ENCODE measurements at regions not wholly inside any gene's neighbourhood (a gene's known extent, or its start where the extent isn't known, plus 50 kb on each side); places are given as distances from the start of the nearest gene placed in this dataset.

DNA sequence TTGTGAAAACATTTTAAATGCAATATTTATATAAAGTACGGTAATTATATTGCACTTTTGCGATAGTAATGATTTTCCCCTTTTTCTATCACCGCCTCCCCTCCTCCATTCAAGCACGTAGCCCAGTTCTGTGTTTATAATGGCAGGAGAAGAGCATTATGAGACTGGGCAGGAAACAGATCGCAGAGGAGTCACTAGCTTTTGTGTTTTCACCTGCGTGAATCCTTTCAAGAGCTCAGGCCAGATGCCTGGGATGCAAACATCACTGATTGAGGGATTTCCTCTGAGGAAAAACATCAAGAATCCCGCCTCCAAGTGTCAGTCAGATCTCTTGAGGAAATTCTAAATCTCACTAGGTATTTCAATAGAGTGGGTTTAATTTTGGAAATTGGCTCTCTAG lies 178.4 kb upstream of the FN1 start:
- no peak for DNase-seq

DNA sequence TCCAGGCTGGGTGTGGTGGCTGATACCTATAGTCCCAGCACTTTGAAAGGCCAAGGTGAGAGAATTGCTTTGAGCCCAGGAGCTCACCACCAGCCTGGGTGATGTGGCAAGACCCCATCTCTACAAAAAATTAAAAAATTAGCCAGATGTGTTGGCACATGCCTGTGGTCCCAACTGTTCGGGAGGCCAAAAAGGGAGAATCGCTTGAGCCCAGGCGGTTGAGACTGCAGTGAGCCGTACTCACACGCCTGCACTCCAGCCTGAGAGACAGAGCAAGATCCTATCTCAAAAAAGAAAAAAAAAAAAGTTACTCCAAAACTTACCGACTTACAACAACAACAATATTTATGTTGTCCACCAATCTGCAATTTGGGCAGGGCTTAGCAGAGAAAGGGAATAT lies 178.0 kb upstream of the FN1 start:
- no peak for DNase-seq

DNA sequence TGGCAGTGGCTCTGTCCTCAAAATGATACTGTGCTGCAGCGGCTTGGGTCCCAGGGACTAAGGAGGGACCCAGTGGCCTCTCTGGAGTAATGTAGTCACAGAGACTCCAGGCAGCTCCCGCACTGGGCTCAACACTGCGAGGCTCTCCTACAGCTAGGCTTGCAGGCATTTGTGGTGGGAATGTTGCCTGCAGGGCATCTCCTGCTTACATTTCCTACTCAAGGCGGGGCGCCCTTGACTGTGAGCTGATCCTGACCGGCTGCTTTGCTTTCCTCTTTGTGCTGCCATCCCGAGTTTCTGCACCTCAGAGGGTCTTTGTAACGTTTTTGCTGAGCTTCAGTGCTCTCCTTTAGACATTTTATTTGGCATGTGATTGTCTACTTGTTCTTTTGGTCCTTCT lies 177.4 kb upstream of the FN1 start:
- no peak for DNase-seq

DNA sequence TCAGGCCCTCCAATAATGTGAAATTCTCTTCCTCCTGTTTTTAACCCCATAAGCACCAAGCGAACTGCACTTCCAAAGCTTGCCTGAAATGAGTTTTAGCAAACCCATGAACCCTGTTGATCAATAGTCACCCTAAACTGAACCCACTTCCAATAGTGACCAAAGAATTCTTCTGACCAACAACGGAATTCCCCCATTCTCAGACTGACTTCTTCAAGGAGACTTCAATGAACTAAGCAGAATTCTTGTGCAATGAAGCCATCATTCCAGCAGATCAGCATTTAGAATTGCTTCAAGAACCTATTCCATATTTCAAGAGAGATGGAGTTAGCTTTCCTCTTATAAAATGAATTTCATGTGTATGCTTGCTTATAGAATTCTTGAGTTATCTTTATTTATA lies 176.9 kb upstream of the FN1 start:
- DNase-seq, result no peak

DNA sequence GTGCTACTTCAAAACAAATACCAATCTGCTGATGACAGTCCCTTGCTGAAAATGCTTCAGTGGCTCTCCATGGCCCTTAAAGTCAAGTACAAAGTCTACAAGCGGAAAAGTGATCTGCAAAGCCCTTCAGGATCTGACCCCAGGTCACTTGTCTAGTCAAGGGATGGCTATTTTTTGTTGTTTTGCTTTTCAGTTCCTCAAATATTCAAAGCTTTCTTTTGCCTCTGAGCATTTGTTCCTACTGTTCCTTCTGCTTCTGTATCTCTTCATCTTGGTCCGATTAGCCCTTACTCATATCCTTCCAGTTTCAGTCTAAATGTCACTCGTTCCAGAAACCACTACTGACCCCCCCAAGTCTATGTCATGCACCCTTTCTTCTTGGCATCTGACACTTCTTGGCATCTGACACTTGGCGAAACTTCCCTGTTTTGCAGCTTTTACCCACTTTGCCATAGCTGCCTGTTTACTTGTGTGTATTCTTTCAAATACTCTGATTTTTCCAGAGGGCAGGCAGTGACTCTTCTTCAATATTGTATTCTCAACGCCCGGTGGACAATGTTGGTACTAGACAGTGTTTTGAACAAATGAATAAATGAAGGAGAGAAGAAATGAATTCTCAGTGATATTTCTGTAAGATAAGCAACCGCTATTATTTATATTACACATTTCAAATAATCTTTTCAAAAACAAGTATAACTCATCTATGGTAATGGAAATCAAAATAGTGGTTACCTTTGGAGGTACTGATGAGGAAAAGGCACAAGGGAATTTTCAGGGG lies 175.9 kb upstream of the FN1 start:
- DNase-seq, result no peak

DNA sequence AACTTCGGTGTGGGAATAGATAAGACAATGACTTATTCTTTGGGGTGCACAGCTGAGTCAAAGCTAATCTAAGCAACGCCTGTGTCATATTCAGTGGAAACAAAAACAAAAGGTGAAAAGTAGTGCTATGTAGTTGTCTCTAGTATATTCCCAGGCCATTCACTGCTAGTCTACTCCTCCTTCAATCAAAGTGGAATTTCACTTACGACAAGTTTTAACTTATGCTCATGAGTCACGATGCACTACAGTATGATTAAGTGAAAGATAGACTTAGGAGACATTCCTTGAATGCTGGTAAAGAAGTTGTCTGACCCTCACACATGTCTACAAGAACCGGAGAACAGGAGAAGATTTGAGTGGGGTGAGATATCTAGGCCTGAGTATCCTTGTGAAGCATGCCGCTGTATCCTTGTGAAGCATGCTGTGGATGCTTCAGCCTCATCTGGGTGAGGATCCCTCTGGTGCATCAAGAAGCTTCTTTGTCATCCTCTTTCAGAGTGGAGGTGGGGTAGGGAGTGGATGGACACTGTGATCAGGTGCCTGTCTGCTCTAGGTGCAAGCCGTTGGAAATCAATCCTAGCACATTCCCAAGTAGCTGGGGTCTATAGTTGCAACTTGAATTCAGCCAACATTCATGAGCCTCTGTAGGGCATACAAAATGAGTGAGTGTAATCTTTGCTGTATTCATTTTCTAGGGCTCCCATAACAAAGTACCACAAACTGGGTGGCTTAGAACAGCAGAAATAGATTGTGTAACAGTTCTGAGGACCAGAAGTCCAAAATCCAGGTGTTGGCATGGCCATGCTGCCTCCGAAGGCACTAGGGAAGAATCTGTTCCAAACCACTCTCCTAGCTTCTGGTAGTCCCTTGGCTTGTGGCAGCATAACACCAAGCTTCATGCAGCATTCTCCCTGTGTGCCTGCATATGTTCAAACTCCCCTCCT lies 173.5 kb upstream of the FN1 start:
- DNase-seq, result no peak

DNA sequence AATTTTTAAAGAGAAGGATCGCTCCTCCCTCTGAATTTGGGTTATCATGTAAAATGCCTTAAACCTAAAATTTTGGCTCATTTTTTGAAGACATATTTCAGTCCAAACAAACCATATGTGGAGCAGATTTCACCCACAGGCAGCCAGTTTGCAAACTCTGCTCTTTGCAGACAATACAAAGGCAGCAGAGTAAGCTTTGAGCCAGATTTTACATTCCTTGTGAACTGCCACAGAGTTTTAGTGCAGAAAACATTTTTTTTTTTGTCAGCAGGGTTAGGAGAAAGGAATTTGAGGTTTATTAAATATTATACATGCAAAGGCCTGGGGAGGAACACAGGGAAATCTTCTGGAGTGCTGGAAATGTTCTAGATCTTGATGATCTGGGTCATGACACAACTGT lies 171.9 kb upstream of the FN1 start:
- no peak for DNase-seq

DNA sequence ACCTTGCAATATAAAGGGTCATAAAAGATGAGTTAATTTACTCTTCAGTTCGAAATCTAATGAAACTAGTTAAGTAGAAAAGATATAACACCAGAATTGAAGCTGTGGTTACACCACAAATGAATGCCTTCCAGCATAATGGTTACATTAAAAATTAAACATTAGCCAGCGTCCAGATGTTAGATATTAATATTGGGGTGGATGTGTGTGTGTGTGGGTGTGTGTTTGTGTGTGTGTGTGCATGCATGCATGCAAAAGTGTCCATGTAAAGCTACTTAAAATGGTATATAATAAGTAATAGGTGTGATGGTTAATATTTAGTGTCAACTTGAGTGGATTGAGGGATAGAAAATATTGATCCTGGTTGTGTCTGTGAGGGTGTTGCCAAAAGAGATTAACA lies 170.4 kb upstream of the FN1 start:
- DNase-seq, result no peak

DNA sequence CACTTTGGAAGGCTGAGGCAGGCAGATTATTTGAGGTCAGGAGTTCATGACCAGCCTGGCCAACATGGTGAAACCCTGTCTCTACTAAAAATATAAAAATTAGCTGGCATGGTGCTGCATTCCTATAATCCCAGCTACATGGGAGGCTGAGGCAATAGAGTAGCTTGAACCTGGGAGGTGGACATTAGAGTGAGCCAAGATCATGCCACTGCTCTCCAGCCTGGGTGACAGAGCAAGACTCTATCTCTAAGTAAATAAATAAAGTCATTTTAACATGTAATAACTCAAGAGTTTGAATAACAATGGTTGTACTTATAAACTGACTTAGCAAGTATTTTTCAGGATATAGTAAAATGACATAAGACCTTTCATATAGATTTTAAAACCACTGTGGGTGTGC lies 169.3 kb upstream of the FN1 start:
- no peak for DNase-seq

DNA sequence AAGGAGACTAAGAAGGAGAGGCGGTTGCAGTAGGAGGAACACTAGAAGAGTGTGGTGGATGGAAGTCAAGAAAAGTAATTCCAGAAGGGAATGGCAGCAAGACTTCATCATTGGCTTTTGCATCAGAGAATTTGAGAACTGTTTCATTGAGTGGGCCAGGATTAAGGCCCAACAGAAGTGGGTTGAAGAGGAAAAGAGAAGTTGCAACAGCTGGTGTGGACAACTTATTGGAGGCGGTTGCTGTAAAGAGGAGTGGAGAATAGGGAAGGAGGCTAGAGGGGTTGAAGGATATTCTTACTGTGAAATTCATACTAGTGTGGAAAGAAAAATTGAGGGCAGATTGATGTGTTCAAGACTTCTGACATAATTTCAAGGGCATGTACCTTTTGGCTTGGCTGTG lies 168.7 kb upstream of the FN1 start:
- no peak for DNase-seq

DNA sequence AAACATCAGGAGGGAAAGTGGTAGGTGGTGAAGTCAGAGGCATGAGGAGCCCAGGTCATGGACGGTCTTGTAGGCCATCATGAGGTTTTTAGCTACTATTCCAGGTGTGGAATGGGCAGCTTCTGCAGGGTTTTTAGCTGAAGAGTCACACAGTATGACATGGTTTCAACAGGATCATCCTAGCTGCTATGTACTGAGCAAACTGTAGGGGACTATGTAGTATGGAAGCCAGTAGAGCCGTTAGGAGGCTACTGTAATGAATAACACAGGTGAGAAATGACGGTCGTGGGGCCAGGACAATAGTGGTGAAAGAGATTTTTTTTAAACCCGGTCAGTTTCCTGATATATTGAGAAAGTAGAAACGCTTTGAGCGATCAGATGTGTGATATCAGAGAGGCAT lies 167.6 kb upstream of the FN1 start:
- DNase-seq, result no peak

DNA sequence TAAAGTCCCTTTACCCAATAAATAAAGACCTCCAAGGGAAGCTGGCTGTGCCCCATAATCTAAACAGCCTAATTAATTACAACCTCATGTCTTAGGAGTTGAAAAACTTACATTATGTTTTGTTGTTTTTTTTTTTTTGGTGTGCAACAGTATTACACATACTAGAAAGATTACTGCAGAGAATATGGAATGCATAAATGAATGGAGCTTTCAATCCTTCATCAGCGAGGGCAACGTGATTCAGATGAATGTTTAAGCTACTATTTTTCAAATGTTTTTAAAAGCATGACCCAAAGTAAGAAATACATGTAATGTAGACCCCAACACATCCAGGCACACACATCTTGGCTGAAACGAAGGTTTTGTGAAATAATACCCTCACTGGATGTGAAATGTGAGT lies 167.1 kb upstream of the FN1 start:
- DNase-seq, result no peak

DNA sequence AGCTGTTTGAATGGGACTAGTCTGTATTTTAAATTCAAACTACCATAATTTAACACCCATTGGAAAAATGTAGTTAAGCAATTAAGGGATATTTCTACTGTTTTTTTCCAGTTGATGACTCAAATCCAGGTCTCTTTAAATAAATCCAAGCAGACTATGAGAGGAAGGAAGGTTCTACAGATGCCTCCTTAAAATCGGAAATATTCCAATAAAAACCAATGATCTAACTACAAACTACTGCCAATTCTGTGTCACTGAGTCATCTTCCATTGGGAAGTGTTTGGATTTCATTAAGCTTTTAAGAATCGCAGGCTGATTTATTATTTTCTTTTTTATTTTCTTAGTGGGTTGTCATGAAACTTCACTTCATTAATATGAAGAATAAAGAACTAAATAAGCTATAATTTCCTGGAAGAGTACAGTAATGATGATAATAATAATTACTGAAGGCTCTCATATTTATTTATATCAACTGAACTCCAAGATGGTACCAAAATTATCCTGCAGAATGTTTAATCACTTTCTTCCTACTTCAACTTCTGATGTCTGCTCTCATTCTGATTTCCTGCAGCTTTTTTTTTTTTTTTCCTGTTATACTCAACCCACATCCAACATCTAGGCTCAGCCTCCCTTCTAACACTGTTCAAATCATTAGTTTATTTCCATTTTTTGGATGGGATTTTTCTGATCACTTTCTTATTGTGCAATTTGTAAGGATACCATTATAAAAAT lies 166.3 kb upstream of the FN1 start:
- no peak for DNase-seq

DNA sequence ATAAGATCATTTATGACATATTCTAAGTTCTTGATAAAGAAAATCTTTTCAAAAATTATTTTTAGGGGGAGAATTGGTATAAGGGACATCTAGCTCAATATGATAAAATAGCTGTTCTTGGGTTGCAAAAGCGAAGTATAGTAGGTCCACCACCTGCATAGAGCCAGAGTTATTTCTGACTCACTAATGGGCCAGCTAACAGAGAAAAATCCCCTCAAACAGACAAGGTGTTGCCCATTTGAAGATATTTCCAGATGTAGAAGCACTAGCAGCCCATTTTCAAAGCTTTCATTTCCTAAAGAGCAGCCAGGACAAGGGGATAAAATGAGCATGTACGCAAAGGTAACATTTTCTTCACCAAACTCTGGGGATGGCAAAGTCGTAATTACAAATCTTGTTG lies 165.7 kb upstream of the FN1 start:
- no peak for DNase-seq

DNA sequence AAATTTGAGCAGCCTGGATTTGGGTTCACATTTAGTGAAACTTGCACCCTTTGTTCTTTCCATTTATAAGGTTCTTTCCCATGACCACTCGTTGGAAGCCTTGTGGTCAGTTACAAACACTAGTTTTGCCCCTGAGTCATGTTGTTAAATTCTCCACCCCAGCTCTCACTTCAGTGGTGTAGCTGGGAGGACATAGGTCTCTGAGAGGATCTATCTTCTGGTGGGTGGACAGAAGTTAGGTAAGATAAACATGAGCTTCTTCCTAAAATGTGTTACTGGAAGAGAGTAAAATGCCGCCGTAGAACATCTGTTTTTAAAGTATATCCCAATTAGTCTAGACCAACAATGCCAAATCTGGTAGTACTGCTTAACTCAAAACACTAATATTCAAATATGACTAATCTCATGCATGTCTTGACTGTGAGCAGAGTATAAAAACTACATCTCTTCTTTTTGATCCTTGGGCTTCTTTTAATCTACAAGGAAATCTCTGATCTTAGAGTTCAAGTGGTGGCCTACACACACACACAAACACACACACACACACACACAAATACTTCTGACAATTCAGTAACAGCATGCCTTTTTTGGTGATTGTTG lies 162.6 kb upstream of the FN1 start:
- DNase-seq, result no peak

DNA sequence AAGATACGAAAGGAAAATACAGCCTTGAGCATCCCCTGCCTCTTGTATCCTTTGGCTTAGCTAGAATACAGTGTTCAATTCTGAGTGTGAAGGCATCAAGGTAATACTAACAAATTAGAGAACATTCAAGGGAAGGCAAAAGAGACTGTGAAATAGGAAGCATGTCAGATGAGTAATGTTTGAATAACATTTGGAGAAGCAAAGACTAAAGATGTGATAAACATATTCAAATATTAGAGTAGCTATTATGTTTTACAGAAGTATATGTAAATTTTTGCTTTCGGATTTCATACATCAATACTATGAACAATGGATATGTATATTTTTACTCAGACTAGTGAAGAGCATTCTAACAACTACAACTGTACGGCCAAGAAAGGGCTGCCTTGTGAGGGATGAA lies 161.7 kb upstream of the FN1 start:
- DNase-seq, result no peak

DNA sequence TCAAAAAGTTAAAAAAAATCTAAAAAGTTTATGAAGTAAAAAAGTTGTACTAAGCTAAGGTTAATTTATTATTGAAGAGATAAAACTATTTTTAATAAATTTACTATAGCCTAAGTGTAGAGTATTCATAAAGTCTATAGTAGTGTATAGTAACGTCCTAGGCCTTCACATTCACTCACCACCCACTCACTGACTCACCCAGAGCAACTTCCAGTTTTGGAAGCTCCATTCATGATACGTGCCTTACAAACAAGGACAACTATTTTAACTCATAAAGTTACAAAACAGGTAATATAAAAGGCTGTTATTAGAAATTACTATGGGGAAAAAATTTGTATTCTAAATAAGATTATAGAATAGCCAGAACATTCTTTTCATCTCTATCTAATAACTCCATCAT lies 158.9 kb upstream of the FN1 start:
- DNase-seq, result no peak

DNA sequence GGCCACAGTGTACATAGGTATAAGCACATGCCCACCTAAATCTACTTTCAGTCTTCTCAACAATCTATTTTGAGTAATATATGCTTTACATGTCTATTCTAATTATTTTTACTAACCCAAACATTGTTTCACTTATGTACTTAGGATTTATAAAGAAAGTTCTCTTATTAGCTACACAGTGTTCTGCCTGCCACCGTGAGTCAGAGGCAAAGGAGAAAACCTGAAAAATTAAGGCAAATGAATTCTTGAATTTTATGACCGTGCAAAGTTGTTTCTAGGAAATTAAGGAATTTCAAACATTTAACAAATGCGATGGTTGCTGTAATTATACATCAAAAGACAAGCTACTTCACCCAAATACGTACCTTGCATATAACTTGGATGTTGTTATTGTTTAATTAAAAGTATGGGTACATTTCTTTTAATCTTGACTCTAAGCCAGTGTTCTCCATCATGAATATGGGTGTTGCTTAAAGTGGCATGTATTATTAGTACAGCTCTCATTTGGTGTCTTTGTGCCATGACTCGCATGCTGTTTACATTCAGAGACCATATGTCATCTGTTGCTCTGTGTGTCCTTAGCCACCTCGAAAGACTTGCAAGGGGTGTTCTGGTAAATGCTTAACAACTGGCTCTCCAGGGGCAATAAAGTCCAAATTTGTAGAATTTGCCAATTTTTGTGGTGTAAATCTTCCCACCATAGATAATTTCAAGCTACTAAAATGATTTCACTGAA lies 154.3 kb upstream of the FN1 start:
- DNase-seq, result no peak

DNA sequence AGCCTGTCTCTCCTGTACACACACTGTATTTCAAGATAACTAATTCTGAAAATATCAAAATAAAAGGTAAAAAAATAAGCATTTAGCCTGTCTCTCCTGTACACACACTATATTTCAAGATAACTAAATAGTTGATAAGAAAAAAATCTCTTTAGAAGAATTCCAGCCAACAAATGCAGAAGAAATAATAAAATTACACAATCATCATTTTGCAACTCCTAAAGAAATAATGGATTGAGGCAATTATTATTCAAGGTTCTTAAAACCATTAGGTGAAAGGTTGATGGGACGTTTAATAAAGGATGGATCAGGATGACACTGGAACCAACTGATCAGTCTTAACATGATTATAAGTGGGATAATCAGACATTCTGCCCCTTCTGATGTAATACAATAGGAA lies 148.0 kb upstream of the FN1 start:
- DNase-seq, result no peak

DNA sequence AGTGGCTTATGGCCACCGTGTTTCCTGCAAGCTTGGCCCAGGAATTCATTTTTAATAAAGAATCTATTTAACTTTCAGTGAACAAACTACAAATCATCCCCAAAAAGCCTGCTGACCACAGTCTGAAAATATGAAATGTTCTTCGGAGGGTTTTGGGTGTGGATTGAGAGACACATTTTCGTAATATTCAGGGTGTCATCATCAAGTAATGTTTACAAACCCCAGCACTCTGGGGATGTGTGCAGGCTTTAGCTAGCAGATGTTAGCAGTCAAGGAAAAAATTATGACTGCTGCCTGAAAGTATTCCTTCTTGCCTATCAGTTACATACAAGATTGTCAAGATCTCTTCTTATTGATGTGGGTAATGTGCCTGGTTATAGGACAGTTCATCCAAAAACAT lies 143.9 kb upstream of the FN1 start:
- DNase-seq, result no peak

DNA sequence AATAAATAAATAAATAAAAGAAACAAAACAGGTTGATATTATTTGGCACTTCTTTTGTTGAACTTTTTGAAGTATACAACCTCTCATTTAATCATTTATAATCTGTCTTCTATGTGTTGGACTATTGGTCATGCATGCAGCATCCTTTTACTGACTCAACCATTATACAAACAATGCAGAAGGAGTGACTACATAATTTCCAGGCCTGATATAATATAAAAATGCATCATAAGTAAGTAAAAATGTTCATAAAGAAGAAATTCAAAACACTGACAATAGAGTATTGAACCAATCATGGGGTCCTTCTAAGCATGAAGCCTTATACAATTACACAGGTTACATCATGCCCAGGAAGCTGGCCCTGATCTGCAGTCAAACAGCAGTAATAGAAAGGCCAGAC lies 141.5 kb upstream of the FN1 start:
- DNase-seq, result no peak

DNA sequence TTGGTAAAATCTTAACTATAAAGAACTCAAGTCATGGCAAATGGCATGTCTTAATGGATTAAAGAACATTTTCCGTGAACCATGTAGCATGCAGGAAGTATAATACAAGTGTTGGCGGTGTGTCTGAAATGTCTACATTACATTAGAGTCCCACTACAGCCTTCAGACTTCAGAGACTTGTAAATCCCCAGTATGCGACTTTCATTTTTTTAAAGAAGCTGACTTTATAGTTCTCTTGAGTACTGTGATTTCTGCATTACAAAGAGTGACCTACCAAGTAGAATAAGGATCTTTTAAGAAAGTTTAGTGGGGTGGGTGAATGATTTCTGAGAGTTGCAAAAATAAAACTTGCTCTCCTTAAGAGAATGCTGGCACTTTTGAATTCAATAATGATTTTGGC lies 140.7 kb upstream of the FN1 start:
- DNase-seq, result no peak

DNA sequence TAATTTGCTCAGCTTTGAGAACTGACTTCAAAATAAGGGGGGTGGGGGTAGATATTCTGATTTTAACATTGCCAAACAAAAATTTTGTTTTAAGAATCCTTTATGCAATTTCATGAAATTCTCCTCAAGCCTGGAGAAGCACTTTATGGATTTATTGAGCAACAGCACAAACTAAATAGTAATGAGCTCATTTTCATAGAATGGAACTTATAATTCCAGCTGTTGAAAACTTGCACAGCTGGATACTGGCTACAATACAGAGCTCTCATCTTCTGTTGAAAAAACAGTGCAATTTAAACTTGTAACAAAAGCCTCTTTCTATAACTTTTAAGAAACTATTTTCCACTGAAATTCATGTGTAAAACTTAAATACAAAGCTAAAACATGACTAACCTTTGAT lies 137.6 kb upstream of the FN1 start:
- no peak for DNase-seq

All from NK-92 treated with Interleukin-12 subunit alpha and Interleukin-12 subunit beta, amount 100 ng/mL, for 24 hours (cell line).